NCI-H446 (cell line): ENCODE measurements at regions not wholly inside any gene's neighbourhood (a gene's known extent, or its start where the extent isn't known, plus 50 kb on each side); places are given as distances from the start of the nearest gene placed in this dataset.
"Not testable (repeated sequence)": the region's sequence is repeated elsewhere in the genome, so short reads cannot be mapped to it uniquely, and the experiment has no call there.

ENCODE experiments used
- DNase-seq, 2 experiments: peaks; one replicate each; lab custom pipeline; 2025; lab: John Stamatoyannopoulos, UW

GRCh38 chr3:101138817-101139216 is 145.6 kb upstream of the ABI3BP start:
- DNase-seq = no peak

DNA sequence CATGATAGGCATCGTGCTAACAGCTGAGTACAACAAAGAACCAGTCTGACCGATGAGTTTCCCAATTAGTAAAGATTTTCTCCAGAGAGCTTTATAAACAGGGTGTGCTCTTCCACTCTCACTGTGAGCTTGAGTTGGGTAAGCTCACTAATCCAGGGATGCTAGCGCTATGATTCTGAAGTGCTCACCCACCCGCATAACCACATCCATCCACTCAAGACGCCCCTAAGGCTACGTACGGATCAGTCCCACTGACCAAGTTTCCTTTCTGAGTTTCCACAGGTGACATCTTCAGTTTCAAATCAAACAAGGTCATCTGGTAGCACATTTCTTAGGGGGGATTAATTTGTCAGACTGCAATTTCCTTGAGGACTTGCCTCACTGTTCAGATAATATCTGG is 141.1 kb upstream of the ABI3BP start:
- no peak for DNase-seq

DNA sequence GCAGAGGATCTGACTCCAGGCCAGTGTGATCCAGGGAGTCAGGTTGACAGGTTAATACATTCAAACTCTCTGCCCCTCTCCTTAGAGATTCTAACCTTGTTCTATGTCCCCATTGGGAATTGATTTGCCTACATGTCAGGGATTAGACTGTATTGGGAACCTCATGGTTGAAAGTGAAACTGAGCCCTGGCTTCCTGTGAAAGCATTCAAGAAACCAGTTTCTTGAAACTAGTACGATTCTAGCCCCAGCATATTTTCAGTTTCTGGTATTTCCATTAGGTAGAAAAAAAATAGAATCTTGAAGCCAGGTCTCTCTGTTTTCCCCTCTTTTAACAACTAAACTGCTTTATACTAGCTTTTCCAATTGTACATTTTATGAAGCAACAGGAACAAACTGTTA is 140.4 kb upstream of the ABI3BP start:
- DNase-seq = no peak

DNA sequence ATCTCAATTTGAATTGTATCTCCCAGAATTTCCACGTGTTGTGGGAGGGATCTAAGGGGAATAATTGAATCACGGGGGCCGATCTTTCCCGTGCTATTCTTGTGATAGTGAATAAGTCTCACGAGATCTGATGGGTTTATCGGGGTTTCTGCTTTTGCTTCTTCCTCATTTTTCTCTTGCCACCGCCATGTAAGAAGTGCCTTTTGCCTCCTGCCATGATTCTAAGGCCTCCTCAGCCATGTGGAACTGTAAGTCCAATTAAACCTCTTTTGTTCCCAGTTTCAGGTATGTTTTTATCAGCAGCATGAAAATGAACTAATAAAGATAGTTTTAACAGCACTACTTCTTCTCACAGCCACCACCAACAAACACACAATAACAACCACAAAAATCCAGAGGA is 140.0 kb upstream of the ABI3BP start:
- not testable (repeated sequence) for DNase-seq

GRCh38 chr3:101131767-101132166 is 138.5 kb upstream of the ABI3BP start:
- no peak for DNase-seq

DNA sequence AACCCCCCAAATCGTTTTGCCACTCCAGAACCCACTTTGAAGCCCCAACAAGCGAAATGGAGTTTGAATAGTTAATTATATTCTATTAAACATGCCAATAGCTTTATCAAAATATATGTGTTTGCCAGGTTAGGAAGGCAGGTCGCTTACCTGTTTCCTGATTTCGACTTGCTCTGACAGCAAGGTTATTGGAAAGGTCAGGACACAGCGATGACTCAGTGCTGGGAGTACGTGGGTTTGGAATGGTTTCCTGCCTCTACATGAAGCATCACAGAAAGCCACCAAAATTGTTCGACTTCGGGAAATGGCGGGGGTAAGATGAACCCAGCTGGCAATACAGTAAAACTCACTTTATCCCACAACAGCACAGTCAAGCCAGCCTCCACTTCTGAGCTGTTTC is 135.6 kb upstream of the ABI3BP start:
- DNase-seq = no peak

- DNase-seq = no peak
These were observed 134.8 kb upstream of the ABI3BP start for GRCh38 chr3:101128001-101128400.

DNA sequence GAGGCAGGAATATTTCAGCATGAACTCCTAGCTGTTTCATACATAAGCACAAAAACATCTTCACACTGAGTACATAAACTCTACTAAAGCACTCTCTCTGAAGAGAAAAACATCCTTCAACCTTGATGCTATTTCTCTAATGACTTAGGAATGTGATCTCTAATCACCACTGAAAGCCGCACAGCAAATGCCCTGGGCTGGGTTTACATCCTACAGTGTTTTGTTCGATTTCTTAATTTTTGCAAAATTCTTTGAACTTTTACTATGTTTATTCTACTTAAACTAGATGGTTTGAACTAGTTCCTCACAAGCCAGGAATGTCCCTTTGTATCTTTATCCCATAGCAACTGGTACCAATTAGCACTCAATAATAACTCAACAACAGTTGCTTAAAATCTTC is 130.9 kb upstream of the ABI3BP start:
- DNase-seq = no peak

DNA sequence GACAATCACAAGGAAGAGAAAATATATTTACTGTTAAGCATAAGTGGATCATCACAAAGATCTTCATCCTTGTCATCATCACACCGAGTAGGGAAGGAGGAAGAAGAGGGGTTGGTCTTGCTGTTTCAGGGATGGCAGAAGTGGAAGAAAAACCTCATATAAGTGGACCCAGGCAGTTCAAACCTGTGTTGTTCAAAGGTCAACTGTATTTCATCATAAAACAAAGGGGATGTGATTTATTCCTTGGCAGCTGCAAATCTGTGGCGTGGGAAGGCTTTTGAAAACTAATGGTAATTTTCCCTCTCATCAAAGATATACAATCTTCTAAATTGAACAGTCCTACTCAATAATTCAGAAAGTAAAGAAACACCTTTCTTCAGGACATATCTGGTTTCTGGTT is 129.9 kb upstream of the ABI3BP start:
- no peak for DNase-seq

DNA sequence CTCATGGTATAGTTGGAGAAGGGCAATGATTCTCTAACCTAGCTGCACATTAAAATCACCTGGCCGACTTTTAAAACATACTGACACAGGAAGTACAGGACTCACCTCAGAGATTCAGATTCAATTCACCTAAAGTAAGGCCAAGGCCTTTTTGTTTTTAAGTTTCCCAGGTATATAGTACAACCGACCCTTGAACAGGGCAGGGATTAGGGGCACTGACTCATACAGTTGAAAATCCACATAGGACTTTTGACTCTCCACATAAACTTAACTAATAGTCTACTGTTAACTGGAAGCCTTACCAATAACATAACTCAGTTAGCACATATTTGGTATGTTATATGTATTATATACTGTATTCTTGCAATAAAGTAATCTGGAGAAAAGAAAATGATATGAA is 129.5 kb upstream of the ABI3BP start:
- DNase-seq = no peak

GRCh38 chr3:101120039-101120438 is 126.8 kb upstream of the ABI3BP start:
- DNase-seq = no peak

DNA sequence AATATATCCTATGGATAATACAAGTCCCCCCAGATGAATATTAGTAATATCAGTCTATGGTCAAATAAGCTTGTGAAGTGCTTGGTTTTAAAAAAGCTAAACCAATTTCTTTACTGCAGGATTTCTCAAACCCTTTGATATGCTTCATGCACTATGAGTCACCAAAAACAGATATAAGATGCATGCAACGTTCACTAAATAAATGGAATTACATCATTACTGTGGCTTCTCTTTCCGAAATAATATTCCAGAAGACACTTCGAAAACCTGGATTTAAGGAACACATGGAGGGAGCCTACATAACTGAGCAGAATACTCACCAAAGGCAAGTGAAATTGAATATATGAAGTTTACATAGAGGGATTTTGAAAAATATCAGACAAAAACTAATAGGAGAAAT is 126.3 kb upstream of the ABI3BP start:
- DNase-seq = no peak

DNA sequence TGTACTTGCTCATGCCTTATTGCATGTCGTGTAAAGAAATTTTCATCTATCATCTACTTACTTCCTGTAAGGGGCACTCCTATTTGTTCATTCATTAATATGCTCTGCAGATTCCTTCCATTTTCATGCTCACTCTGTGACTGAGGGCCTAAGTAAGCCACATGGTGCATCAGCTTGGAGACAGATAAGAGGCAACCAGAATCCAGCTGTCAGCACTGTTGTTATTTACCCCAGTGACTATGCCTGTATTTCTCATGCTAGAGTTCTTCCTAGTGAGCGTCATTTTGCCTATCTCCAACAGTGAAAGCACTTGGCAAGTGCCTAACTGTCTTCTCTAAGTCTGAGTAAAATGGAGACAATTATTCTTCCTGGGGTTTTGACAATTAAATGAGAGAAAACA is 124.8 kb upstream of the ABI3BP start:
- no peak for DNase-seq

GRCh38 chr3:101117465-101117864 is 124.2 kb upstream of the ABI3BP start:
- no peak for DNase-seq

DNA sequence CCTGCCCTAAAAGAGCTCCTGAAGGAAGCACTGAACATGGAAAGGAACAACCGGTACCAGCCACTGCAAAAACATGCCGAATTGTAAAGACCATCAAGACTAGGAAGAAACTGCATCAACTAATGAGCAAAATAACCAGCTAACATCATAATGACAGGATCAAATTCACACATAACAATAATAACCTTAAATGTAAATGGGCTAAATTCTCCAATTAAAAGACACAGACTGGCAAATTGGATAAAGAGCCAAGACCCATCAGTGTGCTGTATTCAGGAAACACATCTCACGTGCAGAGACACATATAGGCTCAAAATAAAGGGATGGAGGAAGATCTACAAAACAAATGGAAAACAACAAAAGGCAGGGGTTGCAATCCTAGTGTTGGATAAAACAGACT is 117.1 kb upstream of the ABI3BP start:
- DNase-seq = not testable (repeated sequence)

GRCh38 chr3:101104321-101104720 is 111.1 kb upstream of the ABI3BP start:
- no peak for DNase-seq

DNA sequence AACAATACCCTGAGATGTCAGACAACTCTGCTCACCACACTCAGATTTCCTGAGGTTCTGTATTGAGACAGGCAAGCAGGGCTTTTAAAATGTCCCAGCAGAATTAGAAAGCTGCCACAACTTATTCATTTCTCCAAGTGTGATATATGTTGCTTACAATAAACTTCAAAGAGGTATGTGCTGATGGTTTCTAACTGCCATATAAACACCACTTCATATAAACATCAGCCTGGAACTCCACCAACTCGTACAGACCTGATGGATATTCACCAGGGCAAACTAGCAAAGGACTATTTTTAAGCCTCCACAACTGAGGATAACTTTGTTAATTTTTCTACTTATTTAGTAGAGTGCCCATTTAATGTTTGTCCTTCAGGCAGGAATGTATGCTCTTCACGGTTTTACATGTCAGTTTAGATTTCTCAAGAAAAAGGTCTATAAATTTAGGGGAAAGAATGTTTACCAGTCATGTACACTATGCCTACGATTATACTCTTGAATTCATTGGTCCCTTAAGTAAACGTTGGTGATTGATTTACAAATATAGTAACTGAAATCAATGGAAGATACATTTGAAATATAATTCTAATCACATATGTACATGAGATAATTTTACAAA is 109.6 kb upstream of the ABI3BP start:
- DNase-seq = no peak

- no peak for DNase-seq
These were observed 107.3 kb upstream of the ABI3BP start for GRCh38 chr3:101100361-101101009.

- no peak for DNase-seq
These were observed 106.6 kb upstream of the ABI3BP start for GRCh38 chr3:101099791-101100190.

DNA sequence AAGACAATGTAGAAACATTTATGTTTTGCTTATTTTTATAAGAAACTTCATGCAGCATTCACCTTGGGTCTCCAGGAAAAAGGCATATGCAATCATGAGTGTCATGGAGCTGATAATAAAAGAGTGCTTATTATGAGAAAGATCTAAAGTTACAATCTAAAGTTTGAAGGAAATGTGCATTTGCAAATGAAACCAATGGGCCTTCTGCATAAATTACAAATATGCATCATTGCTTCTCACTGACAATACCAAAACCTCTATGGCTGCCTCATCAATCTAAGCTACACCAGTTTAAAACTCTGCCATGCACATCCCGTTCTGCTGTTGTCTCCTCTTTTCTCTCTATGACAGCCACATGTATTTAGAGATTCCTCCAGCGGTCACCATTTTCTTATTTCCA is 103.2 kb upstream of the ABI3BP start:
- DNase-seq = no peak

DNA sequence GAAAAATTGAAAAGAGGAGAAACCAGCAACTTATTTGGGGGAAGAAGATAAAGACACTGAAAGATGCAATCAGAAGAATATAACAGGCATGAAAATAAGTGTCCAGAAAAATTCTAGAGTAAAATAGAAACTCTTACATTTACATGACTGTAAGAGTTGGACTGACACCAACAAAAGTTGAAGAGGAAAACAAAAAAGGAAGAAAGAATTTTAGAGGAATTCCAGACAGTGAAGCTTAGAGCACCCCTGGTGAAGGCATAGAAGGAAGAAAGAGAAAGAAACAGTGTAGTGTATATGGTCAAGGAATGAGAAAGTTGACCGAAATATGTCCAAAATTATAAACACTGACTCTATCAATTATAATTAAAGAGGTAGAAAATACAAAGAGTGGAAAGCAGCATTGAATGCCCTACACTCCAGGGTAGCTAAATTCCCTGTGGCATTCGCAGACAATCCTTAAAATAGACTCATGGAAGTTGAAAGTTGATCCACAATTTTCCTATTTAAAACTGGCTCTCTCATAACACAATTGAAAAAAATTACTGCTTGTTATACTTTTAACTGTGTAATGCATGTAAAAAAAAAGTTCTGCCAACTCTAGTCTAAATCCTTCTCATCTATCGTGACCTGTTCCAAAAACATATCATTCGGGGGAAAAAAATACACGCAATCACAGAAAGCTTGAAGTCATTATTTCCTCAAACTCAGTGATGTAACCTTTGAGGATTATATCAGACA is 102.6 kb upstream of the ABI3BP start:
- no peak for DNase-seq

- no peak for DNase-seq
These were observed 98.3 kb upstream of the ABI3BP start for GRCh38 chr3:101091489-101091888.

DNA sequence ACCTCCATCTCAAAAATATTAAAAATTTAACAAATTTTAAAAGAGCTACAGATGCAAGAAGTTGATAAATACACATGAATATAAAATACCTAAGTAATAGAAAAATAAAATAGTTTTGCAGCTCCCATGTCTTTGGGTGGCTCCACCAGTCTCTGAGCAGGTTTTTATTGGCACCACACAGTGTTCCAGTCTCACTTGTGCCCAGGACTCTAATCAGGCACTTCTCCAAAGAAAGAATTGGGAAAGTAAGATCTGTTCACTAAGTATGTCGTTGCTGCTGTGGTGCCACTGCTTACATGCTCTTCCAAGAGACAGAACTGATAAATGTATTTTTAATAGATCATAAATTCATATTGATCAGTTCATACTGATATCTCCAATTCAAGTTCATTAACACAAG is 92.5 kb upstream of the ABI3BP start:
- no peak for DNase-seq

- DNase-seq = no peak
These were observed 91.2 kb upstream of the ABI3BP start for GRCh38 chr3:101084404-101084803.
